A549 (cell line): ENCODE measurements at regions not wholly inside any gene's neighbourhood (a gene's known extent, or its start where the extent isn't known, plus 50 kb on each side); places are given as distances from the start of the nearest gene placed in this dataset.
"Not testable (repeated sequence)": the region's sequence is repeated elsewhere in the genome, so short reads cannot be mapped to it uniquely, and the experiment has no call there.

ENCODE experiments used
- CEBPB ChIP-seq, 2 experiments: fragments of >200 bp in 1 of 2; sonication (Bioruptor Twin) in 1 of 2; formaldehyde crosslinking in 1 of 2; IDR thresholded peaks; 2 replicates each; pipeline ENCODE4 v1.6.1; 2012 to 2016
- CHD2 ChIP-seq: fragments of 150-350 bp; IDR thresholded peaks from 2 replicates; pipeline ENCODE4 v1.6.1; 2014; ENCODE audit warnings: low read length; ENCODE audit not compliant: partially characterized antibody
- CTCF ChIP-seq: fragments of >200 bp; sonication (Bioruptor Twin); formaldehyde crosslinking; IDR thresholded peaks from 3 replicates; pipeline ENCODE4 v1.5.1; 2016
- MAFK ChIP-seq: fragments of 450-650 bp; IDR thresholded peaks from 2 replicates; pipeline ENCODE4 v1.6.1; 2014; ENCODE audit not compliant: partially characterized antibody
- POLR2A ChIP-seq: IDR thresholded peaks from 2 replicates; pipeline ENCODE4 v1.6.1; 2012; ENCODE audit warnings: mild to moderate bottlenecking, low read length
- RAD21 ChIP-seq, 2 experiments: fragments of >200 bp in 1 of 2; sonication (Bioruptor Twin) in 1 of 2; formaldehyde crosslinking in 1 of 2; IDR thresholded peaks in 1 of 2; conservative IDR thresholded peaks in 1 of 2; 2 replicates in 1 of 2; 3 replicates in 1 of 2; pipeline ENCODE4 v1.6.1; 2012 to 2018; ENCODE audit warnings: inconsistent platforms in 1 of 2
- RCOR1 ChIP-seq: fragments of 150-350 bp; IDR thresholded peaks from 2 replicates; pipeline ENCODE4 v1.6.1; 2014; ENCODE audit warnings: antibody characterized with exemption, low read length, low read depth
- SMC3 ChIP-seq: fragments of >200 bp; sonication (Bioruptor Twin); formaldehyde crosslinking; IDR thresholded peaks from 3 replicates; pipeline ENCODE4 v1.6.1; 2018; ENCODE audit warnings: inconsistent platforms
- SREBF2 ChIP-seq: fragments of 450-650 bp; IDR thresholded peaks from 2 replicates; pipeline ENCODE4 v1.6.1; 2014; ENCODE audit warnings: mild to moderate bottlenecking, moderate library complexity
- TFCP2L1 ChIP-seq: fragments of 250-450 bp; sonication (Bioruptor Pico); IDR thresholded peaks from 2 replicates; pipeline ENCODE4 v1.5.0; 2021; ENCODE audit warnings: mild to moderate bottlenecking
- USF2 ChIP-seq: fragments of 450-650 bp; IDR thresholded peaks from 2 replicates; pipeline ENCODE4 v1.6.1; 2014; ENCODE audit warnings: antibody characterized with exemption
- ZFP36 ChIP-seq: fragments of 450-650 bp; IDR thresholded peaks from 2 replicates; pipeline ENCODE4 v1.6.1; 2014; ENCODE audit warnings: borderline replicate concordance; ENCODE audit not compliant: partially characterized antibody
- TF ChIP-seq, protein P1 (sequence below): fragments of 200-600 bp; sonication (generic); IDR thresholded peaks from 2 replicates; pipeline ENCODE4 v1.6.1; 2016; ENCODE audit warnings: antibody characterized with exemption, mild to moderate bottlenecking, moderate library complexity
- TF ChIP-seq, protein P2 (sequence below): IDR thresholded peaks from 2 replicates; pipeline ENCODE4 v1.6.1; 2012

GRCh38 chr10:47656732-47657131 is 106.7 kb downstream of the SYT15B start:
- TF ChIP-seq CTCF; CEBPB (IDR thresholded peaks at IDR 0.05); RCOR1; RAD21 (conservative IDR thresholded peaks at IDR 0.05 in 1 of 2, IDR thresholded peaks at IDR 0.05 in 1 of 2); SMC3; USF2; POLR2A; ZFP36; TFCP2L1 (CRISPR knock-in tag); SREBF2; MAFK; CHD2: not testable (repeated sequence)
- TF ChIP-seq, protein P1, sequence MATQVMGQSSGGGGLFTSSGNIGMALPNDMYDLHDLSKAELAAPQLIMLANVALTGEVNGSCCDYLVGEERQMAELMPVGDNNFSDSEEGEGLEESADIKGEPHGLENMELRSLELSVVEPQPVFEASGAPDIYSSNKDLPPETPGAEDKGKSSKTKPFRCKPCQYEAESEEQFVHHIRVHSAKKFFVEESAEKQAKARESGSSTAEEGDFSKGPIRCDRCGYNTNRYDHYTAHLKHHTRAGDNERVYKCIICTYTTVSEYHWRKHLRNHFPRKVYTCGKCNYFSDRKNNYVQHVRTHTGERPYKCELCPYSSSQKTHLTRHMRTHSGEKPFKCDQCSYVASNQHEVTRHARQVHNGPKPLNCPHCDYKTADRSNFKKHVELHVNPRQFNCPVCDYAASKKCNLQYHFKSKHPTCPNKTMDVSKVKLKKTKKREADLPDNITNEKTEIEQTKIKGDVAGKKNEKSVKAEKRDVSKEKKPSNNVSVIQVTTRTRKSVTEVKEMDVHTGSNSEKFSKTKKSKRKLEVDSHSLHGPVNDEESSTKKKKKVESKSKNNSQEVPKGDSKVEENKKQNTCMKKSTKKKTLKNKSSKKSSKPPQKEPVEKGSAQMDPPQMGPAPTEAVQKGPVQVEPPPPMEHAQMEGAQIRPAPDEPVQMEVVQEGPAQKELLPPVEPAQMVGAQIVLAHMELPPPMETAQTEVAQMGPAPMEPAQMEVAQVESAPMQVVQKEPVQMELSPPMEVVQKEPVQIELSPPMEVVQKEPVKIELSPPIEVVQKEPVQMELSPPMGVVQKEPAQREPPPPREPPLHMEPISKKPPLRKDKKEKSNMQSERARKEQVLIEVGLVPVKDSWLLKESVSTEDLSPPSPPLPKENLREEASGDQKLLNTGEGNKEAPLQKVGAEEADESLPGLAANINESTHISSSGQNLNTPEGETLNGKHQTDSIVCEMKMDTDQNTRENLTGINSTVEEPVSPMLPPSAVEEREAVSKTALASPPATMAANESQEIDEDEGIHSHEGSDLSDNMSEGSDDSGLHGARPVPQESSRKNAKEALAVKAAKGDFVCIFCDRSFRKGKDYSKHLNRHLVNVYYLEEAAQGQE: not testable (repeated sequence)
- TF ChIP-seq, protein P2, sequence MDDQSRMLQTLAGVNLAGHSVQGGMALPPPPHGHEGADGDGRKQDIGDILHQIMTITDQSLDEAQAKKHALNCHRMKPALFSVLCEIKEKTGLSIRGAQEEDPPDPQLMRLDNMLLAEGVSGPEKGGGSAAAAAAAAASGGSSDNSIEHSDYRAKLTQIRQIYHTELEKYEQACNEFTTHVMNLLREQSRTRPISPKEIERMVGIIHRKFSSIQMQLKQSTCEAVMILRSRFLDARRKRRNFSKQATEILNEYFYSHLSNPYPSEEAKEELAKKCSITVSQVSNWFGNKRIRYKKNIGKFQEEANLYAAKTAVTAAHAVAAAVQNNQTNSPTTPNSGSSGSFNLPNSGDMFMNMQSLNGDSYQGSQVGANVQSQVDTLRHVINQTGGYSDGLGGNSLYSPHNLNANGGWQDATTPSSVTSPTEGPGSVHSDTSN: not testable (repeated sequence)
